ENCODE measurements at regions not wholly inside any gene's neighbourhood (a gene's known extent, or its start where the extent isn't known, plus 50 kb on each side); places are given as distances from the start of the nearest gene placed in this dataset.
"Not testable (repeated sequence)": the region's sequence is repeated elsewhere in the genome, so short reads cannot be mapped to it uniquely, and the experiment has no call there.

DNA sequence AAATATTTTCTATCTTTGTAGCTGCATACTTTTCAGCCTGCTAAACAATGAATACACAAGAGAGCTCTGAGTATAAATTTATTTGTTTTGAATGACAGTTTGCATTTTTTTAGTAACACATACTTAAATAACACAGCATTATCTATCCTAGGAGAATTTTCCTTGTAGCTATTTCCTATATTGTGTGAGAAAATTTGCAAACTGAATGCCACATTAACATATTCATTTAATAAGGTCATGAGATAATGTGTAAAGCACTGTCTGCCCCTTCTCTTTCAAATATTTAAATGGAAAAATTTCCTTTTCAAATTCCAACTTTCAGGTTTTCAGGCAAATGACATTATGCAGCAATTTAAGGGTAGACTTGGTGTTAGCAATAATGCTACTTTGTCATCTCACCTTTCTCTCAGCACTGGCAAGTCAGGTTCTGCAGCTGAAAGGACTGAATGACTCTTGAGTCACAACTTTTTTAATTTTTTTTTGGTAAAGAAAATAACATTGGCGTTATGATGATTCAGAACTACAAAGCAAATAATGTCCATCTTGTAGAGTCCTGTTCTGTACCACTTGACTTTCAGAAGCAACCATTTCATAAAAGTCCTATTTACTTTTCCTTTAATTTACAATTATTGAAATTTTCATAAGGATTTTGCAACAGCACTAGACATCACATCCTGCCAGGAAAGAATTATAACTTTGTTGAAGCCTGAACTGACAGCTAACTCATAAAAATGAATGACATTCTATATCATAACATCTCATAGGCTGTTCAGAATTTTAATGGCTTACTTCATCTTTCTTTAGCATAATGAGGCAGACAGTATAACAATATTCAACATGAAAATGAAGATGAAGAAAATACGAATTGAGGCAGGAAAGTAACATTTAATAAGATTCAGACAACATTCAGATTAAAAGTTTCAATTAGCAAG is 681.6 kb upstream of the SEMA6D start:
- DNase-seq: no peak

DNA sequence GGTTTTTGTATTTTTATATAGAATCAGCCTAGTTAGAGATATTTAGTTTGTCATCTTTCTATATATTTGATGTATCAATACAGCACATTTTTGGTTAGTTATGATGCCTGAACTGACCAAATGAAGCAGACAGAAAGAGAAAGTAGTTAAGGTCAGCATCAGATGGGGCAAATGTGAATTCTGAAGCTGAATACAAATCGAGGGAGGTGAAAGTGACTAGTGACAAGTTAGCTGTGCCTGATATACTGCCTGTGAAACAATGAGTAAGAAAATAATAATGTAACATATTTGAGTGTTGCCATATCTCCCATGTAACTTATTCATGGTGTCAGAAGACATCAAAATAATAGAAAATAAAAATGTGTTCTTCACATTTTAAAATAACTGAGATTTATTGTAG is 680.3 kb upstream of the SEMA6D start:
- no peak for DNase-seq

DNA sequence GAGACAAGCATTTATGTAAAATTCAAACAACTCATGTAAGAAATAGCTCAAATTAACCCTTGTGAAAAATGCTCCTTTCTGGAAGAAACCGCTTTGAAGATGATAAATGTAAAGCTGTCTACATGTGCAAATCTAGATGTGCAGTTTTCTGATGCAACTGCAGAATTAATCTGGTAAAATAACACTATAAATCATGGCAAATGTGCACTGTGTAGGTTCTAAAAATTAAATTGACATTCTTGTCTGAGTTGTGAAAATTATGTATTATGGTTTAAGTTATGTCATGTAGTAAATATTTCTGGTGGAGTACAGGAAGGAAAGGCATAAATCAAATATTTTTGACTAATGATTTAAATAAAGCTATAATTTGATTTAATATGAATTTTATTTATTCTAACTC is 678.1 kb upstream of the SEMA6D start:
- no peak for DNase-seq

DNA sequence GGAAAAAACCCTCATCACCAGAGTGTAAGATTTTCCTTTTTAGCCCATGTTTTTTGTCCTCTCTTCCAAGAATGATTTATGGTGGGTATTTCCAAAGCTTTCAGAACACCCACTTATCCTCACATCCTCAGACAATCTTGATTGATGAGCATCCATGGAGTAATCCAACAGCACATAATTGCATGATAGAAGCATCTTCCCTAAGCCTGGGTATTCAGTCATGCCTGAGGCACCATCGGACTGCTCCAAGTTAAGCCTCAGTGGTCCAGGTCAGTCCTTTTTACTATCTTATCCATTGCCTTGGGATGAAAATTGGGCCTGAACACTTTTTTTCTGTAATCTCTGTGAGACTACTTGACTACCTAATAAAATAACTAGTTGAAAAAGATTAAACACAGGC is 676.0 kb upstream of the SEMA6D start:
- no peak for DNase-seq

DNA sequence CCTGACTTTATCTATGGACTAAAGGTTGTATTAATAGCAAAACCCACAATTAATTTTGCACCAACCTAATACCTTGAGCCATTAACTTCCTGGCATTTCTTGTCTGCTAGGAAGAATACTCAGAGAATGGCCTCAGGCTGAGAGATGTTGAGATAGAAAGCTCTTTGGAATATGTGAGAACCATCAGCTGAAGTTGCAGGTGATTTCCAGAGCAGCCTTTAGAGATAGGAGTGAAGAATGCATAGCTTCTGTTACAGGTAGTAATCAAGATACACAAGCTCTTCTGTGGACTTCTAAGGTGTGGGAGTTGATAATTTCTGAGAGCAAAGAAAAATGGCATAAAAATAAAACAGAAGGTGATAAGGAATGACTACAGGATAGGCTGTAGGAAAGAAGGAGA is 669.3 kb upstream of the SEMA6D start:
- not testable (repeated sequence) for DNase-seq

DNA sequence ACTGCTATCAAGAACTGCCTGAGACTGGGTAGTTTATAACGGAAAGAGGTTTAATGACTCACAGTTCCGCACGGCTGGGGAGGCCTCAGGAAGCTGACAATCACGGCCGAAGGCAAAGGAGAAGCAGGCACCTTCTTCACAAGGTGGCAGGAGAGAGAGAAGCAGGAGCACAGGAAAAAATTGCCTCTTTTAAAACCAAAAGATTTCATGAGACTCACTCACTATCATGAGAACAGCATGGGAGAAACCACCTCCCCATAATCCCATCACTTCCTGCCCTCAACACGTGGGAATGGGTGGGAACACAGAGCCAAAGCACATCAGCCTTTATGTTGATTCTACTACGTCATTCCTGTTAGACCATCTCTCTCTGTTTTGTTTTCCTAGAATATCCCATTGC is 650.9 kb upstream of the SEMA6D start:
- no peak for DNase-seq

DNA sequence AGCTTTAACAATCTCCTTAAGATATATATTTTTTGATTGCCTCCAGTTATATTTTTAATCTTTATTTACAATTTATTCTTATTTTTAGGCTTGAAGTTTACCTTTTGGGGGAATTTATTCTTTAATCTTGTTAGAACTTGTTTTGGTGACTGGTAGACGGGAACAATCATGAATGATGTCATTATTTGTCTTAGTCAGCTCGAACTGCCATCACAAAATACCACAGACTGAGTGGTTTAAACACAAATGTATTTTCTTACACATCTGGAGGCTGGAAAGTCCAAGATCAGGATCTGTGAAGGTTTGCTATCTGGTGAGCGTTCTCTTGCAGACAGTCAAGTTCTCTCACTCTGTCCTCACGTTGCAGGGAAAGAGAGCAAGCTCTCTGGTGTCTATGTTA is 639.5 kb upstream of the SEMA6D start:
- not testable (repeated sequence) for DNase-seq

DNA sequence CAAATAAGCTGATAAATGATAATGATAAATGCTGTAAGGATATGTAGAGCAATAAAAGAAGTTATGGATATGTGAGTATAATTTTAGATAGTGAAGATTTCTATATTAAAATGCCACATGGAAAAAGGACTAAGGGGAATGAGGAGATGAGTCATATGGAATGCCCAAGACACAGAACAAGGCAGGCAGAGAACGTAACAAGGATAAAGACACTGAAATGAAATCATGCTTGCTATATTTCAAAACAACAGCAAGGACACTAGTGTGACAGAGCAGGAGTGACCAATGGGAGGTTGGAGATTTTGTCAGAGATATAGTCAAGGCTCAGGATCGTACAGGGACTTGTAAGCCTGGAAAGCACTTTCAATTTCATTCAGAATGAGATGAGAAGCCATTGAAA is 621.5 kb upstream of the SEMA6D start:
- DNase-seq: no peak

DNA sequence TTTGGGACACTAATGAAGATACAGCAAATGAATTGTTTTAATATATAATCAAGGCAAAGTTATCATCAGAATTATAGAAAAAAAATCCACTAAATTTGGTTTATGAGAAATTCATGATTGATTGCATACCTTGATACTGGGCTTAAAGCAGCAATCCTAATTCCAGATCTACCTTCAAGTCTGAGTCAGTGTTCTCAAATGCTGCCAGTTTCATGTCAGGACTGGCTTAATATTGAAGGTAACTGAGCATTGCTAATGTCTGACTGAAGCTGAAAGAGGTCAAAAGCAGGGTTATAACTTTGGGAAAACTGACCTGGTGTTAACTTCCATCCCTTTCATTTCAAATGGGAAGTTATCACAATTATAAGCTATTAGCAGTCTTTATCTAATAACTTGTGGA is 618.8 kb upstream of the SEMA6D start:
- DNase-seq: not testable (repeated sequence)

DNA sequence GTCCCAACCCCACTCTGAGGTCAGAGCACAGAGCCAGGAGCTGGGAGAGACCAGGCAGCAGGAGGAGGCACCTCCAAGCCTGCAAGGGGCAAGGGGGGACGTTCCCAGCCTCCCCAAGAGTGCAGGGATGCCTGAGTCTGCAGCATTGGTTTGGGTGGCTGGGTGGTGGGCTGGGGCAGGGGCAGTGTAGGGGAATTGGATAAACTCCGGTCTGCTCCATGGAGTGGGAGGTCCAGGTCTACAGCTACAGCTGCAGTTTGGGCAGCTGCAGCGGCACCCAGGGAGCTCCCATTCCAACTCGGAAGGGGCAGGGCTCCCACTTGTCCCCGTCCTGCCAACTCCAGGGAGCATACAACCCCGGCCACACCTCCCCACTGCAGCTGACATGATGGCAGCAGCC is 617.5 kb upstream of the SEMA6D start:
- DNase-seq: not testable (repeated sequence)

DNA sequence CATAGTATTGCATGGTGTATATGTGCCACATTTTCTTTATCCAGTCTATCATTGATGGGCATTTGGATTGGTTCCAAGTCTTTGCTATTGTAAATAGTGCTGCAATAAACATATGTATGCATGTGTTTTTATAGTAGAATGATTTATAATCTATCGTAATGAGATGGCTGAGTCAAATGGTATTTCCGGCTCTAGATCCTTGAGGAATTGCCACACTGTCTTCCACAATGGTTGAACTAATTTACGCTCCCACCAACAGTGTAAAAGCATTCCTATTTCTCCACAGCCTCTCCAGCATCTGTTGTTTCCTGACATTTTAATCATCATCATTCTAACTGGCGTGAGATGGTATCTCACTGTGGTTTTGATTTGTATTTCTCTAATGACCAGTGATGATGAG is 608.5 kb upstream of the SEMA6D start:
- not testable (repeated sequence) for DNase-seq

DNA sequence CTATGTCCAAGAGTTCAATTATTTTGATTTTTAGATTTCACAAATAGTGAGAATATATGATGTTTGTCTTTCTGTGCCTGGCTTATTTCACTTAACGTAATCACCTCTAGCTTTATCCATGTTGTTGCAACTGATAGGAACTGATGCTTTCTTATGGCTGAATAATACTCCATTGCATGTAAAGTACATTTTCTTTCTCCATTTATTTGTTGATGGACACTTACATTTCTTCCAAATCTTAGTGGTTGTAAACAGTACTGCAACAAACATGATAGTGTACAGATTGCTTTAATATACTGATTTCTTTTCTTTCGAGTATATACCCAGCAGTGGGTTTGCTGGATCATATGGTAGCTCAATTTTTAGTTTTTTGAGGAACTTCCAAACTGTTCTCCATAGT is 600.6 kb upstream of the SEMA6D start:
- DNase-seq: no peak

DNA sequence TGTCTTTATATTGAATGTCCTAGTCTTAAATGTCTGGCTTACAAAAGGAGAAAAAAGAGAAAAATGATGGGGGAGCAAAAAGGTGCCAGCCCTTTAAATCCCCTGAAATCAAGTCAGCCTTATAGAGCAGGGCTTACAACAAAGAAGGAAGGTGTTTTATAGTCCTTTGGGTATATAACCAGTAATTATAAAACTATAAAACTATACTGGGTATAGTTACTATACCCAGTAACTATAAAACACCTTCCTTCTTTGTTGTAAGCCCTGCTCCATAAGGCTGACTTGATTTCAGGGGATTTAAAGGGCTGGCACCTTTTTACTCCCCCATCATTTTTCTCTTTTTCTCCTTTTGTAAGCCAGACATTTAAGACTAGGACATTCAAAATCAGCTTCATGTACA is 598.0 kb upstream of the SEMA6D start:
- no peak for DNase-seq

DNA sequence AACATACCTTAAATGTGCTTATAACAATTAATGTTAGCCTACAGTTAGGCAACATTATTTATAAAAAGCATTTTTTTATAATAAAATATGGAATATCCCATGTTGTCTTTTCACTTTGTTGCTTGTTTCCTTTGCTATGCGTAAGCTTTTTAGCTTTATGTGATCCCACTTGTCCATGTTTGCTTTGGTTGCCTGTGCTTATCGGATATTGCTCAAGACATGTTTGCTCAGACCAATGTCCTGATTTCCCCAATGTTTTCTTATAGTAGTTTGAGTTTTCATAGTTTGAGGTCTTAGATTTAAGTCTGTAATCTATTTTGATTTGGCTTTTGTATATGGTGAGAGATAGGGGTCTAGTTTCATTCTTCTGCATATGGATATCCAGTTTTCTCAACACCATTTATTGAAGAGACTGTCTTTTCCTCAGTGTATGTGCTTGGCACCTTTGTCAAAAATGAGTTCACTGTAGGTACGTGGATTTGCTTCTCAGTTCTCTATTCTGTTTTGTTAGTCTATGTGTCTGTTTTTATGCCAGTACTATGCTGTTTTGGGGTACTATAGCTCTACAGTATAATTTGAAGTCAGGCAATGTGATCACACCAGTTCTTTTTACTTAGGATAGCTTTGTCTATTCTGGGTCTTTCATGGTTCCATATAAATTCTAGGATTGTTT is 592.7 kb upstream of the SEMA6D start:
- no peak for DNase-seq

DNA sequence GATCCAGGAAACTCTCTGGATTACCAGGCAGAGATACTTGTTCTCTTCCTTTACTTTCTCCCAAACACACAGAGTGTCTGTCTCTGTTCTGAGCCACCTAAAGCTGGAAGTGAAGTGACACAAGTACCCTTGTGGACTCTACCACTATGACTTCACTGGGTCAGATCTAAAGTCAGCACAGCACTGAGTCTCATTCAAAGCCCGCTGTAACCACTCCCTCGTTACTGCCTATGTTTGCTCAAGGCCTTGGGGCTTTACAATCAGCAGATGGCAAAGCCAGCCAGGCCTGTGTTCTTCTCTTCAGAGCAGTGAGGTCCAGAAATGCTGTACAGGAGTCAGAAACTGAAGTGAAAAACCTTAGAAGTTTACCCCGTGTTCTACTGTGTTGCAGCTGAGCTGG is 588.3 kb upstream of the SEMA6D start:
- DNase-seq: no peak

DNA sequence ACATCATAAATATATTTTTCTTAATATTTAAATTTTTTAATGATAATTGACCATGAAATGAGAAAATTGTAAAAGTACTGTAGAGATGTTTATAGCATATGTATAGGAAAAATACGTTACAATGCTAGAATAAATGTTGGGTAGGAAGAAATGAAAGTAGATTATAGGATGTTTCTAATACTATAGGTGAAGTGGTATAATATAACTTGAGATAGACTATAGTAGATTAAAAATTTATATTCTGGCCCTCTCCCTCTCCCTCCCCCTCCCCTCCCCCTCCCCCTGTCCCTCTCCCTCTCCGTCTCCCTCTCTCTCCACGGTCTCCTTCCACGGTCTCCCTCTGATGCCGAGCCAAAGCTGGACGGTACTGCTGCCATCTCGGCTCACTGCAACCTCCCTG is 585.9 kb upstream of the SEMA6D start:
- DNase-seq: not testable (repeated sequence)

DNA sequence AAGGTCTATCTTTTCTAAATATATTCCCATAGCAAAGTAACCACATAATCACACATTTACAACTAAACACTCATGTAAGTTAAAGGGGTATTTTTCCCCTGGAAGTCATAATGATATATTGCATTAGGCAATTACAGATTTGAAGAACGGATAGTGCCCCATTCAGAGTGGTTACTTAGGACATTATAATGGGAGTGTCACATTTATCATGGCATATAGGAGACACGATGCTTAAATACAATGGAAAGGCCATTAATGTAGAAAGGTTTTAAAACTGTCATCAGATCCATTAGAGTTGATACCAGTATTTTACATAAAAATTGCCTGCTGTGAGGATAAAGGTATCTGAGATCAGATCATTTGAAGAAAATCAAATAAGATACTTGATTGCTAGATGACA is 582.0 kb upstream of the SEMA6D start:
- DNase-seq: no peak

DNA sequence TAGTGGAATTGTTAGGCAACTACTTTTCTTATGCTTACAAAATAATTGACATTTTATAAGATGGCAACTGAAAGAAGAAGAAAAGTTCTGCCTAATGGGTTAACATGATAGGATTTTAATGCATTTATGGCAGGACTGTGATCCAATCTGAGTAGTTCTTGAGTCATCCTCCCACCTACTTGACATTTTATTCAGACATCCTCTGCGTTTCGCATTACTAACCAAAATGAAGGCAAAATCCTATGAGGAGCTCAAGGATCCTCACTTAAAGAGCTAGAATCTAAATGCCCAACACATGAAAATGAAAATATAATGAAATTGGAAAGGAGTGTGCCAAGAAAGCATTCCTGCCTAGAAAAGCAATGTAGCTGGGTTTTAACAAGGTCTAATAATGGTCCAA is 581.1 kb upstream of the SEMA6D start:
- DNase-seq: no peak

DNA sequence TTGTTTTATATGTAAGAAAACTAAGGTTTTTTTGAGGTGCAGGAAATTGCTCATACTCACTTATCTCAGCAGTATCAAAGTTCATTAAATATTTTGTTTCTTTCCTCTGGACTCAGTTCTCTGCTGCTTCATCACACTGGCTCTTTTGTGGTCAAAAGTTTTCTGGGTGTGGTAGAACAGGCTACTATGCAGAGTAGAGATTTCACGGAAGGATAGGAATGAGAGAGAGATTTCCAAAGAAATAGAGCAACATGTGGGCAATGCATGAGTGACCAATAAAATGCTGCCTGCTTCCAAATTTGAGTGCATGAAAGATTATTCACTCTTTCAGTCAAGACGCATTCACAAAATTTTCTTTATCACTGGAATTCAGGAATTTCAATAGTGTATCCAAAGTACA is 577.3 kb upstream of the SEMA6D start:
- no peak for DNase-seq

DNA sequence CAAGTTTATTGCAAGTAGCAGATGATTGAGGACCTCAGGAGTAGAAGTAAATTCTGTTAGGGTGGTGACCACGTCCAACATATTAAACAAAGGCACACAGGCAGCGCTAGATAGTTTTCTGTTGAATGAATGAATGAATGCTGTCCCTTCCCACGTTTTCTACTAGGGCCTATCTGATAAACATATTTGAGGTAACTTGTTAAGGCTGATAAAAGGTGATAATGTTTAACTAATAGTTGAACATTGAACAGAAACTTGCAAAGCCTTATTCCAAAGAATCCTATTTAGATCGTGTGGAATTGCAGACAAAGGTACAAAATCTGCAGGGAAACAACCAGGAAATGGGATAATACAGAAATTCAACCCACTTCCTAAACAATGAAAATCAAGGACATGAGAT is 559.5 kb upstream of the SEMA6D start:
- no peak for DNase-seq

DNA sequence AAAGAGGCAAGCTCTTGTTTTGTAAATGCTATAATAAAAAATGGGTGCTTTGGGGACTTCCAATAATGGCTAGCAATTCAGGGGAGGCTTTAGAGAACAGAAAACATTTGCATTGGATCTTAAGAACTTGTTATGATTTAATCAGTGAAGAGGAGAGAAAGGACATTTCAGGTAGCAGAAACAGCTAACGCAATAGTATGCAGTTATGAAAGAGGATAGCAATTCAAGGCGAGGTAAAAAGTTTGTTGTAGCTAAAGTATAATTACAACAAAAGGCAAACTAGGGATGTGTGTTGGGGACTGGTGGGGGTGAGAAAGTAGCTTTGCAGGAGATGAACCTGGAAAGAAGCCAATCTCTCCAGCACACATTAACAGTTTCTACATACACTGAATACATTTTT is 558.7 kb upstream of the SEMA6D start:
- no peak for DNase-seq

DNA sequence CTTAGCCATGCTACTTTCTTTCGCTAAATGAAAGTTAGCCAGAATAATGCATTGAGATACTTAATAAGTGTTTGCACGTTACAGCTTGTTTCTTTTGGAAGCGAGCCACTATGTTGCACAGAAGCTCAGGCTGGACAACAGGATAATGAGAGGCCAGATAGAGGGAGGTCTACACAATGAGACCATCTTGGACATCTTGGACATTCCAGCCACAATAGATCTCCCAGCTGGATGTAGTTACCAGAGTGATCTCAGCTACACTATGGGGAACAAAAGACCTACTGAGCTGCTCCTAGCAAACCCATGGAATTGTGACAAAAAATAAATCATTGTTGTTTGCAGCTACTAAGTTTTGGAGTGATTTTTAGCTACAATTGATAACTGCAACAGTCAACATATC is 540.1 kb upstream of the SEMA6D start:
- DNase-seq: no peak

DNA sequence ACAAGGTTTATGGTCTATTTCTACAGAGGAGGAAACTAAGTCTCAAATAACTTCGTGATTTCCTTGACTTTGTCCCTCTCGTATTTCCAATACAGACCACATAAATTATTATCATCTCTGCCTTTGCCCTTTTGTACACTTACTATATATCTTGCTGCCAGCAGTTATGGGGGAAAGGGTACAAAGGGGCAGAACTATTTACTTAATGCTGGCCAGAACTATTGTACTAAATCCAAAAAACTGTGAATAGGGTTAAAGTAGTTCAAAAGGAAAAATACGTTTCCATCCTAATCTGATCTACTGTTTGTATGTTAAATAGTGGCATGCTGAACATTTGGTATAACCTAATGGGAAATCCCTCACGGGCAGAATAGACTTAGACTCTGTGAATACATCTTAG is 537.3 kb upstream of the SEMA6D start:
- no peak for DNase-seq

DNA sequence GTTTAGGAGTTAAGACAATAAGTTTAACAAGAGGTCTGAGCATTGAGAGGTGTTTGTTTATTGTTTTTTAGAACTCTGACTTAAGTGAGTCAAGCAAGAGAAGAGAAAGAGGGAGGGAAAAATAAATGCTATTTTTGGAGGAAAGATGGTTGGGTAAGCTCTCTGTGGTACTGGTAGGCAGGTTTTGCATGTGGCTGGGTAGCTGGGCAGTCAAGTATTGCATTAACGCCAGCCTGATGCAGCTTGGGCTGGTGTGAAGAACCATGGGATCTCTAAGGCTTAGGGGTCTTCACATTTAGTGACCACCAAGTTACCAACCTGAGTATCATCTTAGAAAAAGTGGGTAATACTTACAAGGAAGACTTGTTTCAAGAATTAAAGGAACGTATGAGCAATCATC is 534.5 kb upstream of the SEMA6D start:
- DNase-seq: no peak
